Esophagus muscularis mucosa (tissue), 4 donors: ENCODE measurements at regions not wholly inside any gene's neighbourhood (a gene's known extent, or its start where the extent isn't known, plus 50 kb on each side); places are given as distances from the start of the nearest gene placed in this dataset.

Experiments
- DNase-seq: peaks from one replicate; pipeline ENCODE4 v3.0.0-alpha.2; 2017; ENCODE audit errors: extremely low spot score
- H3K27ac ChIP-seq, 4 donors: fragments of 200-600 bp; sonication (generic); replicated peaks in 1 of 4; 1 replicate in 3 of 4; 2 replicates in 1 of 4; pipeline ENCODE4 v1.5.1; 2016 to 2019; ENCODE audit warnings: mild to moderate bottlenecking in 1 of 4
- H3K27me3 ChIP-seq, 4 donors: fragments of 200-600 bp; sonication (generic); one replicate each; pipeline versions ENCODE4 v1.5.1 to v1.6.0; 2016 to 2019
- H3K36me3 ChIP-seq, 4 donors: fragments of 200-600 bp; sonication (generic); one replicate each; pipeline ENCODE4 v1.5.1; 2016 to 2019
- H3K4me1 ChIP-seq, 4 donors: fragments of 200-600 bp; sonication (generic); one replicate each; pipeline ENCODE4 v1.5.1; 2016 to 2019
- H3K4me3 ChIP-seq, 4 donors: fragments of 200-600 bp; sonication (generic); 1 replicate in 2 of 4; 2 replicates in 2 of 4; pipeline ENCODE4 v1.5.1; 2016 to 2019; ENCODE audit warnings: mild to moderate bottlenecking in 4 of 4, moderate library complexity in 1 of 4
- H3K9me3 ChIP-seq, 4 donors: fragments of 200-600 bp; sonication (generic); 1 replicate in 3 of 4; 2 replicates in 1 of 4; pipeline ENCODE4 v1.5.1; 2016 to 2019
- EP300 ChIP-seq: sonication (generic); formaldehyde crosslinking; IDR thresholded peaks from one replicate; pipeline ENCODE4 v1.6.1; 2017; ENCODE audit warnings: antibody characterized with exemption
- POLR2A ChIP-seq: fragments of 450-650 bp; IDR thresholded peaks from one replicate; pipeline ENCODE4 v1.6.1; 2017; ENCODE audit warnings: antibody characterized with exemption, moderate library complexity, mild to moderate bottlenecking, low read depth
- POLR2AphosphoS5 ChIP-seq, 2 donors: sonication (generic); formaldehyde crosslinking; IDR thresholded peaks; one replicate each; pipeline ENCODE4 v1.6.1; 2017; ENCODE audit warnings: antibody characterized with exemption in 2 of 2
- WGBS: methylation state at CpG from one replicate; pipeline ENCODE4 v1.1.5; 2018; 5-methylcytosine and 5-hydroxymethylcytosine counted together
- intact Hi-C: fragments of 100-400 bp; cut with DNase I; formaldehyde crosslinking; loops from one replicate; pipeline ENCODE4 v1.15.1; 2023
- TF ChIP-seq, protein P1 (sequence below), 3 experiments: fragments of 200-600 bp in 2 of 3; fragments of 450-650 bp in 1 of 3; sonication (generic) in 2 of 3; IDR thresholded peaks; one replicate each; pipeline ENCODE4 v1.5.1; 2017 to 2019; ENCODE audit warnings: antibody characterized with exemption in 3 of 3, mild to moderate bottlenecking in 2 of 3, moderate library complexity in 1 of 3

- 29% methylated on average over 6 of the region's 22 CpGs for WGBS
- DNase-seq: no peak
- intact Hi-C loops: no loop called here
- peaks cover 0 to 4% (median 0%) of the 10 kb centered on the region in 4 donors for H3K9me3 ChIP-seq
- peak overlapping the region; percentile 63 to 76 (median 73) for H3K27ac ChIP-seq
- peaks cover 0 to 3% (median 0%) of the 10 kb centered on the region in 4 donors for H3K27me3 ChIP-seq
- H3K36me3 ChIP-seq: no peaks in the 10 kb centered on the region
- peaks cover 19 to 73% (median 49%) of the 10 kb centered on the region in 4 donors for H3K4me1 ChIP-seq
- H3K4me3 ChIP-seq: peak overlapping the region in 3 of 4 donors; percentile 23 to 32 (median 27)
- TF ChIP-seq POLR2A (no peak), POLR2AphosphoS5 (IDR thresholded peaks at IDR 0.05) (no peak)
Observed at GRCh38 chr16:85366031-85366763, 246.9 kb upstream of the GSE1 start.

DNA sequence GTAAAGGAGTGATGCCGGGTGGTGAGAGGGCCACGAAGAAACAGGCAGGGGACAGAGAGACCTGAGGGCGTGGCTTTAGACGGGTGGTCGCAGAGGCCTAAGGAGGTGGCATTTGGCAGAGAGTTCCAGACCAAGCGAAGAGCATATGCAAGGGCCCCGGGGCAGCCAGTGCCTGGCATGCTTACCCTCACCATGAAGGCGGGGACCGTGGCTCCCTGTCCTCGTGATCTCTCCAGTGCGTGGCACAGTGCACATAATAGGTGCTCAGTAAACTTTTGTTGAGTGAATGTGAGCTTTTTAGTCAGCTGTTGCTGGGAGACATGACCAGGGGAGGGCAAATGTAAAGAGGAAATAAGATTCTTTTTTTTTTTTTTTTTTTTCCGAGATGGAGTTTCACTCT, 245.6 kb upstream of the GSE1 start:
- WGBS: 92% methylated on average over 12 of the region's 12 CpGs
- peaks cover 0 to 4% (median 0%) of the 10 kb centered on the region in 4 donors for H3K9me3 ChIP-seq
- DNase-seq: no peak
- H3K36me3 ChIP-seq: no peaks in the 10 kb centered on the region
- intact Hi-C loops: no loop called here
- H3K27ac ChIP-seq: no peak overlapping the region
- peaks cover 0 to 3% (median 0%) of the 10 kb centered on the region in 4 donors for H3K27me3 ChIP-seq
- no peak overlapping the region for H3K4me3 ChIP-seq
- TF ChIP-seq POLR2AphosphoS5 (IDR thresholded peaks at IDR 0.05): no peak
- TF ChIP-seq, protein P1, sequence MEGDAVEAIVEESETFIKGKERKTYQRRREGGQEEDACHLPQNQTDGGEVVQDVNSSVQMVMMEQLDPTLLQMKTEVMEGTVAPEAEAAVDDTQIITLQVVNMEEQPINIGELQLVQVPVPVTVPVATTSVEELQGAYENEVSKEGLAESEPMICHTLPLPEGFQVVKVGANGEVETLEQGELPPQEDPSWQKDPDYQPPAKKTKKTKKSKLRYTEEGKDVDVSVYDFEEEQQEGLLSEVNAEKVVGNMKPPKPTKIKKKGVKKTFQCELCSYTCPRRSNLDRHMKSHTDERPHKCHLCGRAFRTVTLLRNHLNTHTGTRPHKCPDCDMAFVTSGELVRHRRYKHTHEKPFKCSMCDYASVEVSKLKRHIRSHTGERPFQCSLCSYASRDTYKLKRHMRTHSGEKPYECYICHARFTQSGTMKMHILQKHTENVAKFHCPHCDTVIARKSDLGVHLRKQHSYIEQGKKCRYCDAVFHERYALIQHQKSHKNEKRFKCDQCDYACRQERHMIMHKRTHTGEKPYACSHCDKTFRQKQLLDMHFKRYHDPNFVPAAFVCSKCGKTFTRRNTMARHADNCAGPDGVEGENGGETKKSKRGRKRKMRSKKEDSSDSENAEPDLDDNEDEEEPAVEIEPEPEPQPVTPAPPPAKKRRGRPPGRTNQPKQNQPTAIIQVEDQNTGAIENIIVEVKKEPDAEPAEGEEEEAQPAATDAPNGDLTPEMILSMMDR (IDR thresholded peaks at IDR 0.05): no peak
- TF ChIP-seq POLR2A: no peak
- no peak for TF ChIP-seq EP300
- H3K4me1 ChIP-seq: peaks cover 20 to 85% (median 62%) of the 10 kb centered on the region in 4 donors

- Histone ChIP-seq H3K36me3 (no peaks in the 10 kb centered on the region), H3K27ac (peak overlapping the region in 1 of 4 donors; percentile 18), H3K27me3 (peaks cover 0 to 3% (median 0%) of the 10 kb centered on the region in 4 donors), H3K4me1 (peaks cover 20 to 94% (median 74%) of the 10 kb centered on the region in 4 donors), H3K4me3 (no peak overlapping the region), H3K9me3 (peaks cover 0 to under 1% (median 0%) of the 10 kb centered on the region in 4 donors)
- WGBS: 100% methylated on average over 7 of the region's 7 CpGs
- DNase-seq: no peak
- intact Hi-C loops: no loop called here
- TF ChIP-seq, protein P1 (IDR thresholded peaks at IDR 0.05): no peak
- TF ChIP-seq POLR2A: no peak
Observed at GRCh38 chr16:85369060-85369459, 244.1 kb upstream of the GSE1 start.

- TF ChIP-seq, protein P1 (IDR thresholded peaks at IDR 0.05): peak; percentile 63 to 83 (median 70)
- no peak for TF ChIP-seq POLR2A
- peaks cover 20 to 94% (median 77%) of the 10 kb centered on the region in 4 donors for H3K4me1 ChIP-seq
- intact Hi-C loops: no loop called here
Observed at GRCh38 chr16:85369741-85370528, 243.2 kb upstream of the GSE1 start.

DNA sequence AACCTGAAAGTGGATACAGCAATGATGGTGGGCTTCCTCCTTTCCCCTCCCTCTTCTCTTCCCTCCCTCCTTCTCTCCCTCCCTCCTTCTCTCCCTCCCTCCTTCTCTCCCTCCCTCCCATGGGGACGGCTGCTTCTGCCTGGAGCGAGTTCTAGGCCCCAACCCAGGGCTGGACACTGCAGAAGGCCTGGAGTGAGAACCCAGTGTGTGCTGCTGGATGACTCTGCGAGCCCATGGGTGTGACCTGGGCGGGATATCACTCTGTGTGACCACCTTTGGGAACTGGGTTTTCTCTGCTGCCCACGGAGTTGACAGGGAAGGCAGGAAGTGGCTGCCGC, 242.6 kb upstream of the GSE1 start:
- Histone ChIP-seq H3K9me3 (no peaks in the 10 kb centered on the region), H3K27ac (peak overlapping the region; percentile 50 to 75 (median 64)), H3K36me3 (no peaks in the 10 kb centered on the region), H3K27me3 (peaks cover 0 to 3% (median 0%) of the 10 kb centered on the region in 4 donors), H3K4me1 (peaks cover 20 to 94% (median 75%) of the 10 kb centered on the region in 4 donors), H3K4me3 (peak overlapping the region in 3 of 4 donors; percentile 27 to 49 (median 32))
- 74% methylated on average over 6 of the region's 6 CpGs for WGBS
- DNase-seq: no peak
- intact Hi-C loops: no loop called here
- TF ChIP-seq EP300 (no peak), POLR2A (no peak), POLR2AphosphoS5 (IDR thresholded peaks at IDR 0.05) (no peak)
- TF ChIP-seq, protein P1 (IDR thresholded peaks at IDR 0.05): no peak

More at GRCh38 chr16:85369741-85370528, 243.2 kb upstream of the GSE1 start:
- peak overlapping the region; percentile 50 to 75 (median 64) for H3K27ac ChIP-seq
- peaks cover 0 to 3% (median 0%) of the 10 kb centered on the region in 4 donors for H3K27me3 ChIP-seq
- WGBS: 62% methylated on average over 8 of the region's 20 CpGs
- H3K9me3 ChIP-seq: no peaks in the 10 kb centered on the region
- no peak for DNase-seq
- no peak overlapping the region for H3K4me3 ChIP-seq
- H3K36me3 ChIP-seq: no peaks in the 10 kb centered on the region
